Sciatic nerve (tissue), 2 donors: ENCODE measurements at regions not wholly inside any gene's neighbourhood (a gene's known extent, or its start where the extent isn't known, plus 50 kb on each side); places are given as distances from the start of the nearest gene placed in this dataset.
"Not testable (repeated sequence)": the region's sequence is repeated elsewhere in the genome, so short reads cannot be mapped to it uniquely, and the experiment has no call there.

Experiments used
- ATAC-seq: fragments of 200-7000 bp; cut with Tn5 transposase; one replicate; pipeline ENCODE4 v1.9.1; 2020; ENCODE audit warnings: mild to moderate bottlenecking, moderate library complexity
- DNase-seq: peaks from one replicate; pipeline ENCODE4 v3.0.0-alpha.2; 2020; ENCODE audit warnings: low spot score
- intact Hi-C: fragments of 100-400 bp; cut with DNase I; formaldehyde crosslinking; loops from one replicate; pipeline ENCODE4 v1.14.2; 2022
- donor health status: DM: no; HTN: no; CAD: no.
- donor health status: DM: no; HTN: no; CAD: no.

DNA sequence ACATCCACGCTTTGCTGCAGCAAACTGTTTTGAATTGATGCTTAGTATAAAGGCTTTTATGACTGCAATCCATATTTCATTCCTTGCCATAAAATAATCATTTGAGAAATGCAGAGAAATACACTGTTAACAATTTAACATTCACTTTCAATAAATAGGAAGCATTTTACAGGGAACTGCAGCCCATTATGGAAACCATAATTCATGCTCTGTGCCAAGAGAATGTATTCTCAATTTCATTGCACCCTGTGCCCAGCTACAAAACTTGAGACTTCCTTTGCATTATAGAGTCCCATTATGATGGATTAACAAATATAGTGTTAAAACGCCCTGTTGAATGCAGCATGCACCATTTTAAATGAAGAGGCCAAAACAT lies 134.0 kb downstream of the MED10 start:
- intact Hi-C loops: no loop called here
- no peak for DNase-seq
- ATAC-seq: no peak

DNA sequence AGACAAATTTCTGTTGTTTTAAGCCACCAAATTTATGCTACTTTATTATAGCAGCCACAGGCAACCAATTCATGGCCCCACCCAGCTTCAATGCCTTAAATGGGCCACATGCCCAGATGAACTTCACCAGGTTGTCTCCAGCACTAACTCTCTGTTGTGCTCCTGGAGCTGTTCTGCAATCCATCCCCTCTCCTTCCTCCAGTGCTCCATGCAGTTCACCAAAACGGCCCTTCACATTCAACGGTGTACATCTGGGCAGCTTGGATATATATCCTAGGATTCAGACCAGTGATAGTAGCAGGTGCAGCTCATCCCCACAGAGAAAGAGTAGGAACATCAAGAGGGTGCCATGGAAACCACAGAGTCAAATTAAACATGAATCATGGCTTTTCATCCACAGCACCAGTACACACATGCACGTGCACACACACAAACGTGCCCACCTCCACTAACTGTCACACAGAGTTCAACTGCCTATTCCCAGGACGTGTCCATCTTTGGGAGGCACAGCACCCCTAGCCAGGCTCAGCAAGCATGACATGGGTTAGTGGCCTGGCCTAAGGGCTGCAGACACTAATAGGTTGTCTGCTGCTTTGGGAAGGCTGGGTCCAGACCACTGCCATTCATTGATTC lies 134.5 kb downstream of the MED10 start:
- ATAC-seq: no peak
- intact Hi-C loops: no loop called here

DNA sequence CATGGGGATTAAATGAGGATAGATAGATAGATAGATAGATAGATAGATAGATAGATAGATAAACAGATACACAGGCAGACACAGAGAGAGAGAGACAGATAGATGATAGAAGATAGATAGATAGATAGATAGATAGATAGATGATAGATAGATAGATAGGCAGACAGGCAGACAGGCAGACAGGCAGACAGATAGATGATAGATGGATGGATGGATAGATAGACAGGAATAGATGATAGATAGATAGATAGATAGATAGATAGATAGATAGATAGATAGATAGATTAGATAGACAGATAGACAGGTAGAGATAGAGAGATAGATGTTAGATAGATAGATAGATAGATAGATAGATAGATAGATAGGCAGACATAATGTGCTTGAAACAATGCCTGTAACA lies 137.3 kb downstream of the MED10 start:
- intact Hi-C loops, DNase-seq, ATAC-seq: not testable (repeated sequence)

More for the DNA sequence above, 134.5 kb downstream of the MED10 start:
- DNase-seq: no peak

DNA sequence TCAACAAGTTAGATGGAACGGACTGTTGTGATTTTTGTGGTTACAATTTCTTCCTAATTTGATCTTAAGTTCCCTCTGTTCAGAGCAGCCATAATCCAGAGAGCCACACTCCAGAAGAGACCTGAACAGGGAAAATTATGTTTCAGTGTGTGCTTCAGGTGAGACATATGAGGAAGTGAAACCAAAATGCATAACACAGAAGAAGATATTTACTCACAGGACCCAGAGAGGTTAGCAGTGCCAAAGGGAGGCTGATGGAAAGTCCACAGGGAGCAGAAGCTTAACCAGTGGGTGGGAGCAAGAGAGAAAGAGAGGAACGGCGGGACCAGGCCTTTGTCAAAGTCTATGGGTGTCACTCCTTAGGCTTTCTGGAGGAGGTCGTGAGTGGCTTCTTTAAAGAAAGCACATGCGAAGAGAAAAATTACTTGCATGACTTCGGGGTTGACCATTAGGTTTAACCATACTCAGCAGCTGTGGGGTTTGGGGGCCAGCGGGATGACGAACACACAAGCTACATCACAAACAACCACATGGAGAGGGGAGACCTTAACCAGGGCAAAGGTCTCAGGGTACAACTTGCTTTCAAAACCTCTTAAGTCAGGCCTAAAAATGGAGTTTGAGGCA lies 141.4 kb downstream of the MED10 start:
- DNase-seq (no peak), ATAC-seq (no peak)
- intact Hi-C loops: no loop called here

DNA sequence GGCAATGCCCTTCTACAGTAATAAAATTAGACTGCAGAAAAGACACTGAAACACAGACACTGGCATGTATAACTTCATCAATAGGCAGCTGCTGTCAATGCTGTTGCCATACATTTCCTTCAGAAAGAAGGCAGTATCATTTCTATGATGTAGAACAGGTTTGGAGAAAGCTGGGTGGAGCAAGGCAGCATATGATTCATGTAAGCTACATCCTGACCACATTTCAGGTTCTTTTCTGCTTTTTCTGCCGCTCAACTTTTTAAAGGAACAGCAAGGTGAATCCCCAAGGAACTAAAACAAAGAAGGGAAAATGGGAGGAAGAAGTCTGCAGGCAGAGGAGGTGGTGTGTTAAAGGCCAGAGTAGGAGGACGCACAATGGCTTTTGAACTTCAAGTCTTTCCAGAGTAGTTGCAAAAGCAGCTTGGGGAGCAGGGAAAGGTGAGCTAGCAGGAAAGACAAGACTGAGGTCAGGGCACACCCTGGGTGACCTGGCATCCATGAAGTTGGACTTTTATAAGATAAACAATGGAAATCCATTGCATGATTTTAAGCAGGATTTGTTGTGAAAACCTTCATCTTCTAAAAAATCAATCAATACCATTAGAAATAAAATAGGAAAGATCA lies 142.1 kb downstream of the MED10 start:
- ATAC-seq (no peak), DNase-seq (no peak)
- intact Hi-C loops: no loop called here

DNA sequence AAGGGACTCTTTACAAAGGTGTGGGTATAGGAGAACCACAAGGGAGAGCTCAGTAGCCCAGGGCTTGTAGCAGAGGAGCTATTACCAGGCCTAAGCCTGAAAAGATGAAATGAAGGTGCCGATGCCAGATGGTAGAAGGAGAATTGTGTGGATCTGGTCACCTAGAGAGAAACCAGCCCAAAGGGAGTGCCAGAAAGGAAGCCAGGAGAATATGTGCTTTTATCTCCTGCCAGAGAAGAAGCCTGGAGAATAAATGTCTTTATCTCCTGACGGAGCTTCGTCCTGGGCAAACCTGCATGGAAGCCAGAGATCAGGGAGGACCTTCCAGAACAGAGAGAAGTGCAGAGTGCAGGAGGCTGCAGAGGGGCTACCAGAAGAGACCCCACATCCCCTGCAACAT lies 142.6 kb downstream of the MED10 start:
- intact Hi-C loops: no loop called here
- DNase-seq: no peak
- no peak for ATAC-seq

DNA sequence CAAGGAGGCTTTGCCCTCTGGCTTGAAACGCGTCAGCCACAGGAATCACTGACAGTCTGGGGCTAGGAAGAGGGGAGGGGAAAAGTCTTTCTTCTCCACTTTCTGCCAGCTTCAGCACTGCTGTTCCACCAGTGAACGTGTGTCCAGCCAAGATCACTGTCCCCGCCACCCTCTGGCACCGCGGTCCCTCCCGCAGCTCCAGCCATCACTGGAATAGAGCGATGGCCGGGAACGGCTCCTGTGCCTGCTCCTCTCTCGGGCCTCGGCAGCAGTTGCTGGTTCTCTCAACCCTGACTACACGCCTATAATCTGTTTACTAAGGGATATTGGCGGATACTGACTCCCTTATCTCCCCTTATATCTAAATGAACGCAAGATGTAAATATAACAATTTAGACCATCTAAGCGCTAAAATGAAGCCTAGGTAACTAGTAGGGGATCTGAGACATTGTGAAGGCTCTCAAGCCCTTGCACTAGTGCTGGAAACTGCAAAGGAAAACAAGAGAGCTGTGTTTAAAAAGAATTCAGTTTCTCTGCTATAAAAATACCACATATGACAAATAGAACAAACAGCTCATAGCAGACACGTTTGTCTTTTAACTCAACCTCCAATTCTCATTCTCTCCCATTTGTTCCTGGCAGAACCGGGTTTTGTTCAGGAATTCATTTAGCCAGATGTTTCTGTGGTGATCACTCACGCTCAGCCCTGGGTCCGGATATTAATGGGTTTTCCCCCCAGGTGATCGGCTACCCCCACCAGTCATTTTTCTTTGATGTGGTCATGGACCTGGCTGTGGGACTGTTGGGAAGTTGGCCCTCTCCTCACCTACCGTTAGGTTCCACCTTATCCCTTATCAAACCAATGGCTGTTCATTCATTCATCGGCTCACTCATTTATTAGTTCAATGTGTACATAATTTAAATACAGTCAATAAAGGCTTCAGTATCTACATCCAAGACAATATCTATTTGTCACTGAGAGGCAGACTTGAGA lies 149.8 kb downstream of the MED10 start:
- no peak for ATAC-seq
- no peak for DNase-seq
- intact Hi-C loops: no loop called here

DNA sequence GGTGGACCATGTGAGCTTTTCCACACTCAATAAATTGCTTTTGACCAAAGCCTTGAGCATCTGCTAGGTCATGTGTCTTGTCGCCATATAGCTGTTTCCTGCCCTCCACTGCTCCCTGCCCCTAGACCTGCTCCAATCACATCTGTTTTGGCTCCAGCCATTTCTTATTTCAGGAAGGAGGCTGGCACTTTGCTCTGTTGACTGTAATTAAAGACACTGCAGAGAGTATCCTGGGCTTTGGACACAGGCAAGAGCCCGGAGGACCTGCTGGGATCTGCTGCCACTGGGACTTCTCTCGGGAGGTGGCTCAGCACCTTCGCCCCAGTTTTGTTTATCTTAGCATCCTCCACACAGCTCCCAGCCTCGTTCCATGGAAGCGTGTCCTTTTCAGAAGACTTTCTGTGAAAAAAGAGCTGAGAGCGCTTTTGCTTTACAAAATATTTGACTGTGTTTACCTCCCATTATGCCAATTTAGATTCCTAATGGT lies 153.2 kb downstream of the MED10 start:
- intact Hi-C loops: no loop called here
- ATAC-seq (no peak), DNase-seq (no peak)

DNA sequence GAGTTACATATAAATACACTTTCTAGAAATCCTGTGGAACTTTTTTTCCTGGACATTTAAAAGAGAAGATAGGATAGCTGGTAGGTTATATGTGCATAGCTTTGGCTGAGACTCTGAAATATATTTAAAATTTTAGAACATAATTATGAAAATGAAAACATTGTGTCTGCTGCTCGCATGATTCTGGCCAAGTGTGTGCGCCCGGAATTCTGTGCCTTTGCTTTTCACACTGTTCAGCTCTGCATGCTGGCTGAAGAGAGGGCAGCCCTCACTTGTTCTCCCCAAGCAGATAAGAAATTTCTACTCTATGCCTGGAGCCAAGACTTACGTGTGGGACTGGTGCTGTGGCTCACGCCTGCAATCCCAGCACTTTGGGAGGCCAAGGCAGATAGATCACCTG lies 153.9 kb downstream of the MED10 start:
- no peak for DNase-seq
- no peak for ATAC-seq
- intact Hi-C loops: no loop called here

DNA sequence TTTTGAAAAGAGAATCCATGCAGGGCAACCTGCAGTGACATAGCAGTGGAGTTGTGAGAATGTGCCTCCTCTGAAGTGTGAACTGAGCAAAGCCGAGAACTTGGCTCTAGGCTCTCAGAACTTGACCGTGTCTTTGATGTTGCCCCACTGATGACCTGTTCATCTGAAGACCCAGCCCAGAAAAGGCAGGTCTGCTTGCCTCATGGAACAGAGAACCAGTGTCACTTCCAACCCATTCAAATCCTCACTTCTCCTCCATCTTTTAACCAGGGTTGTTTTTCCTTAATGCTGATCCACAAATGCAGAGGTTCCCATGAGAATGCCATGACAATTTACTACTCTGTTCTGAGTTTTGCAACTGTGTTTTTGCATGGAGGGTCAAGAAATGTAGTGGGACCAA lies 155.4 kb downstream of the MED10 start:
- DNase-seq: no peak

DNA sequence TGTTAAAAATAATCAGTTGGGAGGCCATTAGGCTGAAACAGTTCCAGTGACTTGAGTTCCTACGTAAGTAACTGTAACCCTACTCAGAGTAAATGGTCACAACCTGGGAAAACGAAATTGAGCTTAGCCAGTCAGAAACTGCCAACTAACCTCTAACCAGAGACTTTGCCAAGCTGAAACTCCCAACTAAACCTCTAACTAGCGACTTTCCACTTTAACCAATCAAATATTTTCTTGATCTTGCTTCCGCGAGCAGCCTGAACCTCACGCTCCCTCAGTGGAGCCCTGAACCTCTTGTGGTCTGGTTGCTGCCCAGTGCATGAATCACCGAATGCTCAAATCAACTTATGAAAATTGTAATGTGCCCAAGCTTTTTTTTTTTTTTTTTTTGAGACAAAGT lies 156.2 kb downstream of the MED10 start:
- intact Hi-C loops: no loop called here
- DNase-seq (no peak), ATAC-seq (no peak)

More for the DNA sequence above, 155.4 kb downstream of the MED10 start:
- ATAC-seq: no peak
- intact Hi-C loops: no loop called here

DNA sequence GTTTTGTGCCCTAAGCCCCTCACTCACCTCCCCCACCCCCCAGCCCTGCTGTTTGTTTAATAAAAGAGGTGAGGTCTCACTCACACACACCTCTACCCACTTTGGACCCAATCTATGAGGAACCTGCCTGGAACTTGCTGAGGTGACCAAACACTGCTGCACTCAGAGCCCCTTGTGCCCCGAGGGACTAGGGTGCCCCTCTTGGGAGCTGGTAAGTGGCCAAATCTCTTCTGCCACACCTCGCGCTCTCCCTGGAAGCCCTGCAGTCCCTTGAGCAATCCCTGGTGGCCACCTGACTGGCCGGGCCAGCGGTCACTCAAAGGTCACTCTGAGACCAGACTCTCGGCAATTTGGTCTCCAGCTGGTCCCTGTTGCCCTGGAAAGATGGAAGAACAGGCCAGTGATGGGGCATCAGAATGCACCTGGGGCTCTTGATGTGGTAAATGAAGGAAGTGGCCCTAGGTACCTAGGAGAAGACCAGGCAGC lies 157.2 kb downstream of the MED10 start:
- DNase-seq (no peak), ATAC-seq (no peak)
- intact Hi-C loops: no loop called here

DNA sequence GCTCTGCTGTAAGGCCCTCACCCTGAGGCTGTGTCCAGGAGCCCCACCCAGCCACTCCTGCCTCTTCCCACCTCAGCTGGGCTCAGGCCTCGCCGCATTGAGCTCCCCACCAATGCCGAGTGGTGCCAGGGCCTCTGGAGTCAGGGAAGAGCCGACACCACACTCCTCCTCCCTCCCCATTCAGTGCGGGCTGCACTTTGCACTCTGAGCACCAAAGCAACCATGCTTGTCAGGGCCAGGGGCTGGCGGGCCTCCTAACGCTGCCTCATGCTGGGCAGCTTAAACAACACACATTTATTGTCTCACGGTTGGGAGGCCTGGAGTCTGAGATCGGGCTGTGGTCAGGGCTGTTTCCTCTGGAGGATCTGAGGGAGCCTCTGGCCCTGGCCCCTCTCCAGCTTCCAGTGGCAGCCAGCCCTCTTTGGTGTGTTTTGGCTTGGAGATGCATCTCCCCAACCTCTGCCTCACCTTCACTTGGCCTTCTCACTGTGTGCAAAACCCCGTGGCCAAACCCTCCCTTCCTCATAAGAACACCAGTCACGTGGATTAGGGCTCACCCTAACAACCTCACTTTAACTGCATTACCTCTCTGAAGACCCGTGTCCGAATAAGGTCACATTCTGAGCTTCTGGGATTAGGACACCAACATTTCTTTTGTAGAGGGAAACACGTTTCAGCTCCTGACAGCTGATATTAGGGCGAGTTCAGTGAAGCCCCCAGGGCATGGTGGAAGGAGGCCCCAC lies 157.8 kb downstream of the MED10 start:
- DNase-seq (no peak), ATAC-seq (peak; percentile 64)
- intact Hi-C loops: no loop called here

DNA sequence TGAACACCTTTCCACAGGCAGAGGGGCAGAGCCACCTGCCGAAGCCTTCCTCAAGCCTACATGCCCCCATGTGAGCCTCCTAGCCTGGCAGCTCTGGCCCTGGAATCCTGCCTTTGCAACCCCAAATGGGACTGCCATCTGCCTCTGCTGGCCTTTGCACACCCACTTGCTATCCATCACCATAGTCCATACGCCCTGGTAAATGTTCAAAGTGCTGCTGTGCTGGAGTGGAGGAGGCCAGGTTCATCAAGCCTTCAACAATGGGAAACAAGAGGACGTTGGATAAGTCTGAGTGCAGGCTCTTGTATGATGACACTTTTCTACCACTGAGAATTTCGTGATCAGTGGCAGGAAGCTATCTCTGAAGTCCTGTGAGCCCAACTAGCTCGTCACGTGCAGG lies 159.8 kb downstream of the MED10 start:
- intact Hi-C loops: no loop called here
- ATAC-seq (no peak), DNase-seq (no peak)

DNA sequence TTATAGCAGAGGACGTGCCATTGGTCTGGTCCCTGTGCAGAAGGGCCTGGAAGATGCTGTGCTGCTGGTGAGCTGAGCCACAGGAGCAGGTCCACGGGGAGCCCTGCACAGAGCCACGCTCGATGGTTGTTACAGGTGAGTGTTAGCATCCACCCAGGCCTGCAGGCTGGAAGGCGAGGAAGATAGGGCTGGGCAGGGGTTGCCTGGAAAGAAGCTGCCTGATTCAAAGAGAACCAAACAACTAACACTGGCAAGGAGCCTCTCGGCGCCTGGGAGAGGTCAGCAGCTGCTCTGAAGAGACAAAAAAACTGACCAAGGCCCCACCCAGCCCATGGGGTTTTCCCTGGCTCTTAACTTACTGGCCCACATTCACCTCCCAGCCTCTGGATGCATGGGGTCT lies 160.2 kb downstream of the MED10 start:
- intact Hi-C loops: no loop called here
- no peak for DNase-seq
- ATAC-seq: no peak

DNA sequence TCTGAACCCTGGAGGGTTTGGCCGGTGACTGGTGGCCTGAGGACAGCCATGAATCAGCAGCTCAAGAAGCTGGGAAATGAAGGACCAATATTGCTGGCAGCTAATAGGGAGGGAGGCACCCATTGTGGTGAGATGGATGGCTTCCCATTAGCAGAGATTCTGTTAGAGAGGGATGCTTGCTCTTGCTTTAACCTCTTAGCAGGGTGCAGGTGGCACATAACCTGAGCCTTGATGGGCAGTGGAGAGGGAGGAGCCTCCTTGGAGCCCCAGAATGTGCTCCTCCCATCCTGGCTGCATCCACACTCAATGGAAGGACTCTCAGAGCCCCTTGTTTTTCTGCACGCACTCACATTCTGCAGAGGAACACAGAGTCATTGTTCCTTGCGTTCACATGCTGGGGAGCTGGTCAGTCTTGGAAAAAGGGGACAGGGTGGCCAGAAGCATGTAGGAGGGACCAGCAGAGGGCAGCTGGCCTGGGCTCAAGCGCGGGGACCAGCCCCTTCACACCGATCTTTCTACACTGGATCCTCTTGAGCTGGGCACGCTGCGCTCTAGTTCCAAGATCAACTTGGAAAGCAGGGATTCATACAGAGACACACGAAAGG lies 161.8 kb downstream of the MED10 start:
- intact Hi-C loops: no loop called here
- DNase-seq (no peak), ATAC-seq (no peak)

DNA sequence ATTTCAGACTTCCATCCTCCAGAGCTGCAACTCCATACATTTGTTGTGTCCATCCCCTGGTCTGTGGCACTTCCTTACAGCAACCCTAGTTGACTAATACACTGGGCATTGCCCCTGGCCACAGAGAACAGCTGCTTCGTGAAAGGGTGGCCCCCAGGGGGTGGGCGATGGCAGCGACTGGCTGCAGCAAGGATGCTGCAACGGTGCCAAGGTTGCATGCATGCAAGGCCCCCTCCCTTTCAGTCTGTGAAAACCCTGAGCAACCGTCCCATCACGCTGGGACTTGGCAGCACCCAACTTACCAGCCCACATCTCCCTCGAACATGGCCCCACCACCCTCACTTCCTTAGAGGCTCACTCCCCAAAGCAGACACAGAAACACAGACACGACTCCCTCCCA lies 162.5 kb downstream of the MED10 start:
- intact Hi-C loops: no loop called here
- DNase-seq: no peak
- no peak for ATAC-seq

DNA sequence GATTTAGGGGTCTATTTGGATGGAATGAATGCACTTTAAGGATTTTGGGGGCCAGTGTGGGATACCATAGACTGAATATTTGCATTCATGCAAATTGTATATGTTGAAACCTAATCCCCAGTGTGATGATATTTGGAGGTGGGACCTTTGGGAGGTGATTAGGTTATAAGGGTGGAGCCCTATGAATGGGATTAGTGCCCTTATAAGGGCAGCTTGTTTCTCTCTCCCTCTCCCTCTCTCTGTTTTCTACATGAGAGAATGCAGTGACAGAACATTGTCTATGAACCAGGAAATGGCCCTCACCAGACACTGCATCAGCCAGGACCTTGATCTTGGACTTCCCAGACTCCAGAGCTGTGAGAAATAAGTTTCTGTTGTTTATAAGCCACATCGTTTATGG lies 166.1 kb downstream of the MED10 start:
- intact Hi-C loops: no loop called here
- DNase-seq: no peak
- ATAC-seq: no peak
